MCF 10A (cell line): ENCODE measurements at regions not wholly inside any gene's neighbourhood (a gene's known extent, or its start where the extent isn't known, plus 50 kb on each side); places are given as distances from the start of the nearest gene placed in this dataset.
A peak's percentile ranks its signal among the peaks of the same experiment; 100 is the strongest.

Experiments
- BruUV-seq: library from RNA; stranded (reverse); fragments of 400-500 nt; replicated peaks from 2 replicates; lab custom pipeline; 2021; lab: Mats Ljungman, UMichigan
- CTCF ChIA-PET: fragments of 300-600 bp; sonication (Branson Sonifier 250); formaldehyde crosslinking; extraction: SDS; loops from one replicate; lab custom pipeline; 2021; ENCODE audit warnings: antibody characterized with exemption, inconsistent platforms; lab: Yijun Ruan, JAX
- POLR2A ChIA-PET: fragments of 300-600, 350-650 bp; sonication (Branson Sonifier 250); formaldehyde crosslinking; extraction: SDS; loops from one replicate; lab custom pipeline; 2020; ENCODE audit warnings: antibody characterized with exemption, inconsistent platforms; lab: Yijun Ruan, JAX
- DNase-seq: peaks from one replicate; pipeline ENCODE4 v3.0.0-alpha.2; 2018; ENCODE audit not compliant: unreplicated experiment
- H3K27ac Mint-ChIP-seq: one replicate; pipeline ENCODE4 v1.8.0; 2022; ENCODE audit warnings: mild to moderate bottlenecking, low read depth, mixed read lengths; ENCODE audit not compliant: unreplicated experiment
- H3K27me3 Mint-ChIP-seq: one replicate; pipeline ENCODE4 v1.8.0; 2022; ENCODE audit warnings: mixed read lengths; ENCODE audit not compliant: insufficient read depth, unreplicated experiment
- H3K36me3 Mint-ChIP-seq: one replicate; pipeline ENCODE4 v1.8.0; 2022; ENCODE audit warnings: mild to moderate bottlenecking, moderate library complexity, mixed read lengths; ENCODE audit not compliant: insufficient read depth, unreplicated experiment
- H3K4me1 Mint-ChIP-seq: one replicate; pipeline ENCODE4 v1.8.0; 2022; ENCODE audit warnings: mixed read lengths; ENCODE audit not compliant: insufficient read depth, unreplicated experiment
- H3K4me3 Mint-ChIP-seq: one replicate; pipeline ENCODE4 v1.8.0; 2022; ENCODE audit warnings: mild to moderate bottlenecking, moderate library complexity, mixed read lengths; ENCODE audit not compliant: unreplicated experiment
- H3K9me3 Mint-ChIP-seq: one replicate; pipeline ENCODE4 v1.8.0; 2022; ENCODE audit warnings: mixed read lengths; ENCODE audit not compliant: unreplicated experiment
- intact Hi-C: fragments of 100-400 bp; cut with micrococcal nuclease; formaldehyde crosslinking; loops from 2 replicates; pipeline ENCODE4 v1.14.1; 2022
- TF ChIP-seq, protein P1 (sequence below): fragments of 200-600 bp; IDR thresholded peaks from one replicate; pipeline ENCODE4 v1.8.0; 2022; ENCODE audit warnings: antibody characterized with exemption, mild to moderate bottlenecking; ENCODE audit not compliant: unreplicated experiment

DNA sequence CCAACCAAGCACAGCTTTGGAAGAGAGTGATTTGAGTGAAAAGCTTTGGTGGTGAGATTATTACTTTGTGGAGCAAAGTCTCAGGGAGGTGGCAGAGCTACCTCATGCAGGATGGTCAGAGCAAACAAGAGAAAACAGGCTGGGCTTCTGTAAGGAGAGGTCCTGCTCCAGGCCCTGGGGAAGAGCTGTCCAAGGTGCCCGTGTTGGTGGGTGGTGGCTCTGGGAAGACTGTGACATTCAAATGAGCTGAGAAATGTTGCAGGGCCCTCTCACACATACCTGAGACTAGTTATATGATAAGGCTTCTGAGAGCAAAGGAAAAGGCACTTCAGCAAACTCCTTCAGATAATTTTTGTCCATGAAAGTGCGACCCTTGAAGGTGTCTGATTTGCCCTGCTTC, 205.5 kb upstream of the SOX21 start:
- no peaks in the 10 kb centered on the region for H3K9me3 Mint-ChIP-seq
- H3K36me3 Mint-ChIP-seq = peaks cover 6% of the 10 kb centered on the region
- intact Hi-C loops = no loop called here
- TF ChIP-seq, protein P1, sequence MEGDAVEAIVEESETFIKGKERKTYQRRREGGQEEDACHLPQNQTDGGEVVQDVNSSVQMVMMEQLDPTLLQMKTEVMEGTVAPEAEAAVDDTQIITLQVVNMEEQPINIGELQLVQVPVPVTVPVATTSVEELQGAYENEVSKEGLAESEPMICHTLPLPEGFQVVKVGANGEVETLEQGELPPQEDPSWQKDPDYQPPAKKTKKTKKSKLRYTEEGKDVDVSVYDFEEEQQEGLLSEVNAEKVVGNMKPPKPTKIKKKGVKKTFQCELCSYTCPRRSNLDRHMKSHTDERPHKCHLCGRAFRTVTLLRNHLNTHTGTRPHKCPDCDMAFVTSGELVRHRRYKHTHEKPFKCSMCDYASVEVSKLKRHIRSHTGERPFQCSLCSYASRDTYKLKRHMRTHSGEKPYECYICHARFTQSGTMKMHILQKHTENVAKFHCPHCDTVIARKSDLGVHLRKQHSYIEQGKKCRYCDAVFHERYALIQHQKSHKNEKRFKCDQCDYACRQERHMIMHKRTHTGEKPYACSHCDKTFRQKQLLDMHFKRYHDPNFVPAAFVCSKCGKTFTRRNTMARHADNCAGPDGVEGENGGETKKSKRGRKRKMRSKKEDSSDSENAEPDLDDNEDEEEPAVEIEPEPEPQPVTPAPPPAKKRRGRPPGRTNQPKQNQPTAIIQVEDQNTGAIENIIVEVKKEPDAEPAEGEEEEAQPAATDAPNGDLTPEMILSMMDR = no peak
- H3K27me3 Mint-ChIP-seq = peaks cover 42% of the 10 kb centered on the region
- BruUV-seq = no TSS peak
- peak; percentile 27 for DNase-seq
- H3K27ac Mint-ChIP-seq = no peak overlapping the region
- no peaks in the 10 kb centered on the region for H3K4me1 Mint-ChIP-seq
- ChIA-PET CTCF (interaction anchor here (1.0 kb wide), 1 partner anchor 9 kb away, joined by 3 read pairs; no protein-coding TSS in a partner anchor), POLR2A (no interaction called here)
- H3K4me3 Mint-ChIP-seq = no peak overlapping the region

DNA sequence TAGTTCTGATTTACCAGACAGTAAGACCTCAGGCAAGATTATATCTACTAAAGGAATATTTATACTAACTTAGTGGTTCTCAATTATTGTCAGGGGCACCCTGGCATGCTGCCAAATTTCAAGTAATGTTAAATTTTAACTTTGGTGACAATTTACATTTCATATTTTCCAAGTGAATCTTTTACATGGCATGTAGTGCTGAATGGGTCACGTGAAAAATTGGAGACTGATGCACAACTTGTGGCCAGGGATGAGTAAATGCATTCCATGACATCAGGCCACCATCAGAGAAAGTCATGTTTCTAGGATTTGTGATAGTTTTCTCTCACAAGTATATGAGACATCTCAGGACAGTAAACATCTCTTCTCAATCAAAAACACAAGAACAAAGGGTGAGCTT, 202.6 kb upstream of the SOX21 start:
- BruUV-seq = no TSS peak
- intact Hi-C loops = no loop called here

DNA sequence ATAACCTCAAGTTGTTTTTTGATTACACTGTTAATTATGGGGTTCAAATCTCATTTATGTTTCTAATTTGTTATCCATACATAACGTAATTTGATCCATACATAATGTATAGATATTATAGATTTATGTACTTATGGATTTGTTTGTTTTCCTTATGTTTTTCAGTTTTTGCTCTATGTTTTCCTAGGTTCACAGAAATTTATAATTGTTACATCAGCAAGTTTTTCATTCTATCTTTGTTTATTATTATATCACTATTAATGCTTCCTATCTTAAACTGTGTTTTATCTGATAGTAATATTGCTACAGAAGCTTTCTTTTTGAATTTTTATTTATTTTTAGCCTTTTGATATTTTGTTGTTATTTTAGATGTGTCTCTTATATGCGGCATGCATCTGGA, 194.3 kb upstream of the SOX21 start:
- Mint-ChIP-seq H3K9me3 (no peaks in the 10 kb centered on the region), H3K27me3 (peaks cover 39% of the 10 kb centered on the region), H3K4me3 (no peak overlapping the region), H3K36me3 (no peaks in the 10 kb centered on the region), H3K27ac (no peak overlapping the region), H3K4me1 (no peaks in the 10 kb centered on the region)
- BruUV-seq = no TSS peak
- POLR2A ChIA-PET = no interaction called here
- CTCF ChIA-PET = interaction anchor here (0.6 to 0.8 kb wide), 3 partner anchors 45 to 1366 kb away, joined by 3 to 4 read pairs (median 3); no protein-coding TSS in a partner anchor
- no peak for DNase-seq
- TF ChIP-seq, protein P1 = no peak
- intact Hi-C loops = no loop called here

More for the DNA sequence above, 202.6 kb upstream of the SOX21 start:
- TF ChIP-seq, protein P1 = no peak
- Mint-ChIP-seq H3K4me3 (no peak overlapping the region), H3K27ac (no peak overlapping the region), H3K36me3 (peaks cover 6% of the 10 kb centered on the region), H3K27me3 (peaks cover 71% of the 10 kb centered on the region), H3K4me1 (no peaks in the 10 kb centered on the region), H3K9me3 (no peaks in the 10 kb centered on the region)
- ChIA-PET CTCF (interaction anchor here (0.5 kb wide), 1 partner anchor 73 kb away, joined by 3 read pairs; no protein-coding TSS in a partner anchor), POLR2A (no interaction called here)
- DNase-seq = no peak

DNA sequence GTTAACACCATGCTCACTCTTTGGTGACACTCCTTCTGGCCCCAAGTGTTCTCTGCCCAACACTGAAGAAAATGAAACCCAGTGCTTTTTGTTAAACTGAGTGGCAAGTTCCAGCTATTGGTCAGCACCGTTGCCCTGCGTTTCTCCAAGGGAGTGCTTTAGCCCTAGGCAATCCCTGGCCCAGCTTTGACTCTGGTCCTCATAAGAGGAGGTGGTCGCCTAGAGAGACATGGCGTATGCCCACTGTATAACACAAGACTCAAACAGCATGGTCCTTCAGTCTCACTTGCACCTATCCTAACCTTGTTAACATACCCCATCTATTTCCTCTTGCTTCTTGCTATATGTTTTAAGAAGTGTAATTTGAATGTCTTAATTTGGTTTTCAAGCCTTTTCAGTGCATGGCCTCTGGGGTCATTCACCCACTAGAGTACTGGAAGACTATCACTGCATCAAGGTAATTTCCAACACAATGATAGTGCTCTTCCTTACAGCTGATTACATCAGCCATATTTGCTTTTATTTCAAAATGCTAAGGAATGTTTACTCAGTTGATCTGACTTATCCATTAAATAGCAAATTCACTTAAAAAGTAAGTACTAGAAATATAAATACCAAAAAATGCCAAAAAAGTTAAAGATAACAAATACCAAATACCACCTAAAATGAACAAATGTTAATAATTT, 190.5 kb upstream of the SOX21 start:
- Mint-ChIP-seq H3K27me3 (peaks cover 2% of the 10 kb centered on the region), H3K36me3 (no peaks in the 10 kb centered on the region), H3K27ac (no peak overlapping the region), H3K4me3 (no peak overlapping the region), H3K9me3 (no peaks in the 10 kb centered on the region), H3K4me1 (no peaks in the 10 kb centered on the region)
- TF ChIP-seq, protein P1 = no peak
- ChIA-PET CTCF (no interaction called here), POLR2A (interaction anchor here (0.6 kb wide), 1 partner anchor 325 kb away, joined by 3 read pairs; no protein-coding TSS in a partner anchor)
- BruUV-seq = no TSS peak
- DNase-seq = no peak
- intact Hi-C loops = no loop called here
